ENCODE measurements at regions not wholly inside any gene's neighbourhood (a gene's known extent, or its start where the extent isn't known, plus 50 kb on each side); places are given as distances from the start of the nearest gene placed in this dataset.

DNA sequence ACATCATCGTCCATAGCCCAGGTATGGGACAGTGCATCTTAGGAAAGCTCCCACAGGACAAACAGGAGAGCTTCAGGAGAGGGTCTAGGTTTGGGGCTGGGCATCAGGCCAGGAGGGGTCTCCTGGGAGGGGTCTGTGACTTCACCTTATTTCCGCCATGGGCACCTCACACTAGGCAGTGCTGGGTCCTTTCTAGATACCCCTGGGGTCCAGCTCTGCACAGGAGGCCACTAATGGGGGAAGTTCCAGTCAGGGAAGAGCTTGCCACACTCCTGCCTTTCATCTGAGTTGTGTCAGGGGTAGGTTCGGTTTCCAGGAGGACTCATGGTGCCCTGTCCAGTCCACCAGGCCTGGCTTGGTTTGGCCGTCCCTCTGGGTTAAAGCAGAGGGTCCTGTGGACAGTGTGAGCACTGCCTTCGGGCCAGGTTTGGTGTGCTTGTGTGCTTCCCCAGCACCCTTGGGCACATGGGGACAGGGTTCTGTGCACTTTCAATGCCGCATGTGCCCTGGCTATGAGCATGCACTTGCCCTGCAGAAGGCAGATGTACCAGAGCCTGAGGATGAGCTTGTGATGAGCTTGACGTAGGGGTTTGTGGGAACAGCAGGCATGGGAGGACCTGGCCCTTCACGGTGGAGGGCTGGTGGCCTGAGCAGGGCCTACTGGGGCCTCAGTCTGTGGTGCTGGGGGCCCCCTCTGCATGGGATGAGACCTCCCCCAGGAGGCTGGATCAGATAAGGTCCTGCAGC is 377.7 kb upstream of the NUPR2 start:
- no peak for TF ChIP-seq YBX1 (IDR thresholded peaks at IDR 0.05)
- TF ChIP-seq CREM (IDR thresholded peaks at IDR 0.05; ENCODE audit: low read depth), result no peak
- TF ChIP-seq DPF2 (IDR thresholded peaks at IDR 0.05), result no peak
- no peak for TF ChIP-seq TCF7 (IDR thresholded peaks at IDR 0.05; ENCODE audit: borderline replicate concordance)
- no peak for TF ChIP-seq ZNF207 (IDR thresholded peaks at IDR 0.05; ENCODE audit: borderline replicate concordance)
- no peak for TF ChIP-seq MTA2 (IDR thresholded peaks at IDR 0.05; ENCODE audit: low read depth)
- no peak for TF ChIP-seq ZNF622 (IDR thresholded peaks at IDR 0.05)
- no peak for TF ChIP-seq CEBPB (IDR thresholded peaks at IDR 0.05; ENCODE audit: borderline replicate concordance in 1 of 2, low read depth in 2 of 2, low read length in 2 of 2)
- no peak for TF ChIP-seq ESRRA (IDR thresholded peaks at IDR 0.05; ENCODE audit: low read length)
- TF ChIP-seq SUZ12 (IDR thresholded peaks at IDR 0.05; ENCODE audit: unreplicated experiment), result no peak
- TF ChIP-seq NFXL1 (IDR thresholded peaks at IDR 0.05; ENCODE audit: borderline replicate concordance), result no peak
- TF ChIP-seq, protein P1, sequence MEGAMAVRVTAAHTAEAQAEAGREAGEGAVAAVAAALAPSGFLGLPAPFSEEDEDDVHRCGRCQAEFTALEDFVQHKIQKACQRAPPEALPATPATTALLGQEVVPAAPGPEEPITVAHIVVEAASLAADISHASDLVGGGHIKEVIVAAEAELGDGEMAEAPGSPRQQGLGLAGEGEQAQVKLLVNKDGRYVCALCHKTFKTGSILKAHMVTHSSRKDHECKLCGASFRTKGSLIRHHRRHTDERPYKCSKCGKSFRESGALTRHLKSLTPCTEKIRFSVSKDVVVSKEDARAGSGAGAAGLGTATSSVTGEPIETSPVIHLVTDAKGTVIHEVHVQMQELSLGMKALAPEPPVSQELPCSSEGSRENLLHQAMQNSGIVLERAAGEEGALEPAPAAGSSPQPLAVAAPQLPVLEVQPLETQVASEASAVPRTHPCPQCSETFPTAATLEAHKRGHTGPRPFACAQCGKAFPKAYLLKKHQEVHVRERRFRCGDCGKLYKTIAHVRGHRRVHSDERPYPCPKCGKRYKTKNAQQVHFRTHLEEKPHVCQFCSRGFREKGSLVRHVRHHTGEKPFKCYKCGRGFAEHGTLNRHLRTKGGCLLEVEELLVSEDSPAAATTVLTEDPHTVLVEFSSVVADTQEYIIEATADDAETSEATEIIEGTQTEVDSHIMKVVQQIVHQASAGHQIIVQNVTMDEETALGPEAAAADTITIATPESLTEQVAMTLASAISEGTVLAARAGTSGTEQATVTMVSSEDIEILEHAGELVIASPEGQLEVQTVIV (IDR thresholded peaks at IDR 0.05; ENCODE audit: borderline replicate concordance, partially characterized antibody), result no peak
- no peak for TF ChIP-seq ZZZ3 (IDR thresholded peaks at IDR 0.05; ENCODE audit: control insufficient read depth, insufficient read length, low read depth)
- TF ChIP-seq KDM1A (IDR thresholded peaks at IDR 0.05; ENCODE audit: borderline replicate concordance), result no peak
- no peak for TF ChIP-seq LARP7 (IDR thresholded peaks at IDR 0.05)
- TF ChIP-seq CBX5 (IDR thresholded peaks at IDR 0.05; ENCODE audit: low read depth), result no peak
- ATAC-seq (no peak), FAIRE-seq (no peak), DNase-seq (ENCODE audit: low read depth, low spot score) (no peak)
- Histone ChIP-seq H3K9me3 (replicated peaks; ENCODE audit: control insufficient read depth, insufficient read depth, low read length) (no peaks in the 10 kb centered on the region; the same call in 2 of the 3 replicates), H3K79me2 (ENCODE audit: control insufficient read depth, insufficient read depth, low read length) (no peaks in the 10 kb centered on the region), H3K27ac (ENCODE audit: control insufficient read depth, insufficient read depth) (no peak overlapping the region), H3K4me3 (no peak overlapping the region), H3K27me3 (replicated peaks in 1 of 2; ENCODE audit: control insufficient read depth in 2 of 2, insufficient read depth in 2 of 2, low read length in 1 of 2) (no peaks in the 10 kb centered on the region), H3K36me3 (ENCODE audit: control insufficient read depth in 2 of 2, insufficient read depth in 2 of 2, low read length in 1 of 2) (no peaks in the 10 kb centered on the region), H3K4me1 (ENCODE audit: control insufficient read depth, insufficient read depth, low read length) (no peaks in the 10 kb centered on the region), H4K20me1 (ENCODE audit: control insufficient read depth, insufficient read depth) (no peaks in the 10 kb centered on the region), H2AFZ (ENCODE audit: control insufficient read depth, low read depth, low read length) (no peak overlapping the region), H3K9ac (ENCODE audit: control insufficient read depth, insufficient read depth, low read length) (no peak overlapping the region), H3K4me2 (ENCODE audit: control insufficient read depth, insufficient read depth) (no peak overlapping the region)
- in situ Hi-C loops (cut with MboI), result no loop called here
- POLR2A ChIA-PET, result no interaction called here
- BruUV-seq (replicated peaks), result no TSS peak
- RAD21 ChIA-PET (ENCODE audit: unreplicated experiment), result no interaction called here
- CTCF ChIA-PET, result no interaction called here
- SMC1A ChIA-PET (ENCODE audit: uncharacterized antibody, unreplicated experiment), result no interaction called here
- intact Hi-C loops (cut with micrococcal nuclease; ENCODE audit: unreplicated experiment), result no loop called here
- WGBS (ENCODE audit: insufficient coverage, insufficient replicate concordance, low lambda C conversion rate, missing lambda C conversion rate), result 12% methylated on average over 8 of the region's 8 CpGs

All from GM12878 (cell line).